T1000 (cell line): ENCODE measurements at regions not wholly inside any gene's neighbourhood (a gene's known extent, or its start where the extent isn't known, plus 50 kb on each side); places are given as distances from the start of the nearest gene placed in this dataset.

ENCODE experiments used
- DNase-seq: peaks from one replicate; lab custom pipeline; 2025; ENCODE audit warnings: mixed read lengths; lab: John Stamatoyannopoulos, UW

GRCh38 chrX:107560980-107561379 lies 67.3 kb upstream of the PRPS1 start:
- DNase-seq, result no peak

- no peak for DNase-seq
These were observed 66.7 kb upstream of the PRPS1 start for GRCh38 chrX:107561468-107562215.

DNA sequence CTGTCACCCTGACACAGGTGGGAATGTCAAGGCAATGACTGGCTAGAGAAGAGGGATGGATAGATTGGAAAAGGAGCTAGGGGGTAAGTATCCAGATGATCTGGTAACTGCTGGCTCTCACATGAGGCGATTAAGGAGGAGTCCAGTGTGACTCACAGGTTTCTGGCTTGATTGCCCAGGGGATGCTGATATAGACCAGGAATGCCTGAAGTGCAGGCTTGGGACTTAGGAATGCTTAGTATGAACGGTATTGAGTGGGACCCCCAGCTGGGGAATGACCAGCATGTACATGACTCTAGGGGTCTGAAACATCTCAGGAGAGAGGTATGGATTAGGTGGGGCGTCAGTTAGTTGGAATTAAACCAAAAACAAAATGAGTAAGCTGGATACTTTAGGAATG lies 65.8 kb upstream of the PRPS1 start:
- peak; percentile 23 for DNase-seq

- DNase-seq, result no peak
These were observed 64.5 kb upstream of the PRPS1 start for GRCh38 chrX:107563824-107564223.

DNA sequence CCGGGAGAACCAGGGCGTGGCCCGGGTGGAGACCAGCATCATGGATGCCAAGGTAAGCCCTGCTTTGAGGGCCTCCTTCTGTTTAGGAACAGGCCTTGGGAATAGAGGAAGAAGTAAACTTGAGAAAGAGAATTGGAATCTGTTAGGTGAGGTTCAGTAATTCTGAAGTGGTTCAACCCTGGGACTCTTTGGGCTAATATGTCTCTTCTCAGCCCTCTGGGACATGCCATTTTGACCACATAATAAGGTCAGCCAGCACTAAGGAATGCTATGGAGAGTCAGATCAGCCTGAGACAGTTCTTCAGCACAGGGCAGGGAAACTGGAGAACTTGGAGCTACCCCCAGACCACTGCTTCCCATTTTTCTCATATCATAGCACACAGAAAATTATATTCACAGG lies 63.3 kb upstream of the PRPS1 start:
- DNase-seq, result no peak

GRCh38 chrX:107565931-107566603 lies 62.2 kb upstream of the PRPS1 start:
- DNase-seq, result no peak

- no peak for DNase-seq
These were observed 61.6 kb upstream of the PRPS1 start for GRCh38 chrX:107566604-107567262.

DNA sequence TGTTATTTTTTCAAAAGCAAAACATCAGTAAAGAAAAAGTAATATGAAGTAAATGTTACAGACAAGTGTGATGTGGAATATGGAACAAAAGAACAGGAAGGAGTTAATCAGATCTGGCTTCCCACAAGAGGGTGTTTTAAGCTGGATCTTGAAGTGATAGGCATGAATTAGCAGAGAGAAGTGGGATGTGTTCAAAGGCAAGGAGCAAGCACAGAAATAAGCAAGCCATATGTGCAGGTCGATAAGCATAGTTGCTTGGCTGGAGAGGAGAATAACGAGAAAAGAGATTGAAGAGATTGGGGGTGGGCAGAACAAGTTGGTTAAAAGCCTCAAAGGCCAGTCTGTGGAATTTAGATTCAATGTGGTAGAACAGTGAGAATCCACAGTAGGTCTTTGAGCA lies 60.9 kb upstream of the PRPS1 start:
- no peak for DNase-seq

DNA sequence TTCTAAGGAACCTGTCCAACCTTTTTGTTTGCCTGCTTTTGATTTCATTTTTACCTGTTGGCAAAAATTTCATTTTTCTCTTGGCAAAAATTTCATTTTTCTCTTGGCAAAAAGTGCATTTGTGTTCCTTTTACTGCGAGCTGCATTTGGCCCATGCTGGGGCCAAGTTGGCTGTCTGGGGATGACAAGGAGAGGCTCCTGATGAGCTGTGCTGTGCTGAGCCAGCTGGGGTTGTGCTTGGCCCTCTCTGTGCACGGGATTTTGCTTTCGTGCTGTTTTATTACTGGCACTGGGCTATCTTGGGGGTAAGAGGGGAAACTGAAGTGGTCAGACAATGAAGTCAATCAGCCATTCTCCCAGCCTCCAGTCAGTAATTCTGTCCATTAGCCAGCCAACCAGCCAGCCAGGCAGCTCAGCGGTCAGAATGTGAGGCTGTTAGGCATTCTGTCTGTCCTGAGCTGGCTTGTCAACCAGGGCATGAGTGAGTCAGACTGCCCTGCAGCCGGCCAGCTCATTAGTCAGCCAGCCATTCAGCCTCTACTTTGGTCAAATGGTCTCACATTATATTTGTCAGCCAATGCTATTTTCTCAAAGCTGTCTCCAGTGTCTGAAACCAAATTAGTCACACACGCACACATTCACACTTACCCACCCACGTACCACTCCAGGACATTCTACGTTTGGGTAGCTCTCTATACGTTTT lies 56.9 kb upstream of the PRPS1 start:
- DNase-seq, result no peak

DNA sequence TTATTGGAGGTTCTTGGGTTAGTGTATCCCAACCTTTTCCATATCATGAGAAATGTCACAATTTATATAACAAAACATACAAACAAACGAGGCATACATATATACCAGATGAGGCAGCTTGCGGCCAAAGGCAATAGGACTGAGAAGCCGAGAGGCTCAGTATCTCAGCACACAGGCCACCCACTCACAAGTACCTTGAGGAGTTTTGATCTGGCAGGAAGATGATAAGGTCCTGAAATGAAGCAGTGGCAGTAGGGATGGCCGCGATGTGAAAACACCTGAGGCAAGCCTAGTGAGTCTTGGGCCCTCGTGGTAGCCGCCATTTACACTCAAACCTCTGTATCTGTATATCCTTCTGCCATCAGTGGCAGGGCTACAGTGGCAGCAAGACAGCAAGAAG lies 55.3 kb upstream of the PRPS1 start:
- no peak for DNase-seq

DNA sequence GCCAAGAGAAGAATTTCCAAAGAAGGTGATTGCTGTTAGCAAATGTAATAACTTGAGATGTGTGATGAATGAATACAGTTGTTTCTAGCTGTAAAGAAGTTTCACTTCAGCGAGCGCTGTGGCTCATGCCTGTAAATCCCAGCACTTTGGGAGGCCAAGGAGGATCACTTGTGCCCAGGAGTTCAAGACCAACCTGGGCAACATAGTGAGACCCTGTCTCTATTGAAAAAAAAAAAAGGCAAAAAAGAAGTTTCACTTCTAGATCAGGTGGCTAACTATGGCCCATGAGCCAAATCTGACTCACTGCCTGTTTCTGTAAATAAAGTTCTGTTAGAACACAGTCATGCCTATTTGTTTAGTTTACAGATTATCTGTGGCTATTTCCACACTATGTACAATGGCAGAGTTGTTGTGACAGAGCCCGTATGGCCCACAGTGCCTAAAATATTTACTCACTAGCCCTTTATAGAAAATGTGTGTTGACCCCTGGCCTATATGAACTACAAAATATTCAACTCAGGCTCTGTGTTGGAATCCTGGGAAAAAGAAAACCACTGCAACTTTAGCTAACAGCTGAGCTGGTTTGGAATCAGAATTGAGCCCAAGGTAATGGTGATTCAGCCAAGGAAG lies 54.1 kb upstream of the PRPS1 start:
- DNase-seq, result no peak

- no peak for DNase-seq
These were observed 53.6 kb upstream of the PRPS1 start for GRCh38 chrX:107574711-107575110.

DNA sequence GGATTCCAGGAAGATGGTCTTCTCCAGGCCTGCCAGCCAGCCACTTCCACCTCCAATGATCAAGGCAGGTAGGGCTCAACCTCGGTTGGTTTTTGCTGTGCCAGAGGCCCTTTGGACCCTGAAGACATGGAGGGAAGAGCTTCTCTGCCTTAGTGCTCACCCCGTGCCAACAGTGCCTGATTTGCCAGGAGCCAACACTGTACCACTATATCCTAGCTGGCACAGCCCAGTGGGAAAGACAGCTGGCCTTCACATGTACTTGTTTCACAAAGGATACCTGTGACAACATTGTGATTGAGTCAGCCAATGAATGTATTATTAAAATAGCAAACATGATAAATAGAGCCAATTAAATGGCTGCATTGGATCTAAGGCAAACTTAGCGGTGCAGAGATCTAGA lies 51.9 kb upstream of the PRPS1 start:
- no peak for DNase-seq

GRCh38 chrX:107576841-107577240 lies 51.5 kb upstream of the PRPS1 start:
- DNase-seq, result no peak

DNA sequence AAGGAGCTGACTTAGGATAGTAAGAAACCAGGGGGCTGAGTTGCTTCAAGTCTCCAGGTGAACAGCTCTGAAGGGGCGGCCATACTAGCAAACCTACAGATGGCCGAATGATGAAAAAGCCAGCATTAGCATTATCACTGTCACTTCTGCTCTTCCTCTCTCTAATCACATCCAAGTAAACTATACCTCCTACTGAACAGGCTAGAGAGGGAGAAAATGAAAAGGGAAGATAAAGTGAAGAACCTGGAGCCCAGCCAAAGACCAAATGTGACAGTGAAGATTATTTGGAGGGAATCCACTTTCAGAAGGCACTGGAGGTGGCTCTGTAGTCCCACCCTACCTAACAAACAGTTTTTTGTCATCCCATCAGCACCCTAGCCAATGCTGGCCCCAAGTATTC lies 50.4 kb upstream of the PRPS1 start:
- no peak for DNase-seq
